HCT116 (cell line): ENCODE measurements at regions not wholly inside any gene's neighbourhood (a gene's known extent, or its start where the extent isn't known, plus 50 kb on each side); places are given as distances from the start of the nearest gene placed in this dataset.

Experiments
- ATAC-seq: fragments of 200-7000 bp; cut with Tn5 transposase; 2 replicates; pipeline ENCODE4 v1.9.1; 2020; ENCODE audit warnings: mild to moderate bottlenecking, moderate library complexity
- BruUV-seq: library from RNA; stranded (reverse); fragments of 400-500 nt; replicated peaks from 2 replicates; lab custom pipeline; 2021; lab: Mats Ljungman, UMichigan
- CTCF ChIA-PET: fragments of 300-600 bp; sonication (Branson Sonifier 250); formaldehyde crosslinking; loops from one replicate; lab custom pipeline; 2021; ENCODE audit warnings: antibody characterized with exemption; lab: Charles Lee
- POLR2A ChIA-PET: fragments of 300-600, 350-600 bp; sonication (Branson Sonifier 250); formaldehyde crosslinking; loops from one replicate; lab custom pipeline; 2021; ENCODE audit warnings: antibody characterized with exemption; lab: Charles Lee
- RAD21 ChIA-PET, 2 experiments: fragments of 300-600 bp; sonication (Branson Sonifier 250); formaldehyde crosslinking; loops; one replicate each; lab custom pipeline; 2023; ENCODE audit warnings: low total read pairs in 2 of 2; ENCODE audit not compliant: uncharacterized antibody in 2 of 2, unreplicated experiment in 2 of 2, low non-redundant PET in 1 of 2; lab: Charles Lee
- DNase-seq: peaks from one replicate; pipeline ENCODE4 v3.0.0-alpha.2; 2010; ENCODE audit warnings: low read depth, low spot score
- H2AFZ ChIP-seq: fragments of 200-600 bp; shearing (Covaris generic), sonication (generic); 2 replicates; pipeline ENCODE4 v1.6.1; 2017; ENCODE audit warnings: low read depth, mixed run types, mixed read lengths, antibody characterized with exemption, low read length; ENCODE audit not compliant: poor library complexity, severe bottlenecking
- H3K27ac ChIP-seq: 2 replicates; pipeline ENCODE4 v1.5.1; 2012; ENCODE audit warnings: low read depth, low read length
- H3K27me3 ChIP-seq: fragments of 200-600 bp; sonication (generic); 2 replicates; pipeline ENCODE4 v1.6.1; 2016; ENCODE audit warnings: mixed run types, low read length, mixed read lengths; ENCODE audit not compliant: insufficient read depth
- H3K36me3 ChIP-seq, 2 experiments: fragments of 200-500 bp in 1 of 2; fragments of 200-600 bp in 1 of 2; sonication (Bioruptor generic) in 1 of 2; sonication (generic) in 1 of 2; 2 replicates each; pipeline versions ENCODE4 v1.5.1 to v1.6.1; 2014 to 2016; ENCODE audit warnings: low read length in 2 of 2, inconsistent platforms in 1 of 2, mixed read lengths in 1 of 2, mixed run types in 1 of 2; ENCODE audit not compliant: insufficient read depth in 2 of 2, control insufficient read depth in 1 of 2
- H3K4me1 ChIP-seq, 2 experiments: fragments of 200-600 bp in 1 of 2; sonication (generic) in 1 of 2; 2 replicates each; pipeline versions ENCODE4 v1.5.1 to v1.6.1; 2012 to 2017; ENCODE audit warnings: low read length in 2 of 2, inconsistent platforms in 1 of 2, mild to moderate bottlenecking in 1 of 2, mixed read lengths in 1 of 2, mixed run types in 1 of 2, moderate library complexity in 1 of 2; ENCODE audit not compliant: insufficient read depth in 2 of 2, control insufficient read depth in 1 of 2
- H3K4me2 ChIP-seq: fragments of 200-600 bp; sonication (generic); 2 replicates; pipeline ENCODE4 v1.6.1; 2017; ENCODE audit warnings: mixed run types, low read length, mixed read lengths
- H3K4me3 ChIP-seq, 2 experiments: fragments of 200-600 bp in 1 of 2; sonication (generic) in 1 of 2; replicated peaks in 1 of 2; 2 replicates each; pipeline ENCODE4 v1.5.1; 2011 to 2016; ENCODE audit warnings: low read length in 2 of 2, control low read depth in 1 of 2, low read depth in 1 of 2, mild to moderate bottlenecking in 1 of 2, mixed read lengths in 1 of 2, mixed run types in 1 of 2
- H3K79me2 ChIP-seq: fragments of 200-600 bp; sonication (generic); 2 replicates; pipeline ENCODE4 v1.6.1; 2017; ENCODE audit warnings: mild to moderate bottlenecking, mixed run types, low read length, moderate library complexity, mixed read lengths; ENCODE audit not compliant: insufficient read depth
- H3K9ac ChIP-seq: fragments of 200-600 bp; sonication (generic); 2 replicates; pipeline ENCODE4 v1.6.1; 2016; ENCODE audit warnings: low read length, mixed read lengths
- H3K9me2 ChIP-seq: fragments of 200-600 bp; sonication (generic), shearing (Covaris generic); 2 replicates; pipeline ENCODE4 v1.6.1; 2017; ENCODE audit warnings: mixed run types, mild to moderate bottlenecking, moderate library complexity; ENCODE audit not compliant: insufficient read depth
- H3K9me3 ChIP-seq, 2 experiments: fragments of 200-500 bp in 1 of 2; fragments of 200-600 bp in 1 of 2; sonication (Bioruptor generic) in 1 of 2; sonication (generic) in 1 of 2; 2 replicates each; pipeline ENCODE4 v1.6.1; 2014 to 2017; ENCODE audit warnings: low read length in 2 of 2, mixed read lengths in 2 of 2, inconsistent platforms in 1 of 2, low read depth in 1 of 2, mild to moderate bottlenecking in 1 of 2, mixed run types in 1 of 2, moderate library complexity in 1 of 2; ENCODE audit not compliant: control insufficient read depth in 1 of 2, insufficient read depth in 1 of 2
- H4K20me1 ChIP-seq: fragments of 200-600 bp; sonication (generic), shearing (Covaris generic); 2 replicates; pipeline ENCODE4 v1.6.1; 2017; ENCODE audit warnings: mixed run types, mild to moderate bottlenecking, moderate library complexity; ENCODE audit not compliant: insufficient read depth
- CBX3 ChIP-seq: IDR thresholded peaks from 2 replicates; pipeline ENCODE4 v1.6.1; 2012; ENCODE audit warnings: low read depth
- EGR1 ChIP-seq: IDR thresholded peaks from 2 replicates; pipeline ENCODE4 v1.6.1; 2012; ENCODE audit warnings: low read depth
- ELF1 ChIP-seq: IDR thresholded peaks from 2 replicates; pipeline ENCODE4 v1.6.1; 2012; ENCODE audit warnings: low read depth, borderline replicate concordance
- EZH2 ChIP-seq: fragments of 200-600 bp; sonication (generic); IDR thresholded peaks from 2 replicates; pipeline ENCODE4 v1.6.1; 2017; ENCODE audit warnings: antibody characterized with exemption, mixed run types
- EZH2phosphoT487 ChIP-seq: fragments of 200-600 bp; IDR thresholded peaks from 2 replicates; pipeline ENCODE4 v1.6.1; 2018; ENCODE audit warnings: antibody characterized with exemption, borderline replicate concordance
- JUND ChIP-seq: IDR thresholded peaks from 2 replicates; pipeline ENCODE4 v1.6.1; 2012
- POLR2A ChIP-seq: IDR thresholded peaks from 2 replicates; pipeline ENCODE4 v1.7.0; 2011; ENCODE audit warnings: borderline replicate concordance; ENCODE audit not compliant: insufficient read depth, insufficient read length; ENCODE audit errors: extremely low read depth
- POLR2AphosphoS5 ChIP-seq: IDR thresholded peaks from 2 replicates; pipeline ENCODE4 v1.6.1; 2011; ENCODE audit warnings: mild to moderate bottlenecking, low read depth, low read length, moderate library complexity
- RAD21 ChIP-seq: IDR thresholded peaks from 2 replicates; pipeline ENCODE4 v1.6.1; 2012; ENCODE audit warnings: low read depth, mild to moderate bottlenecking
- SIN3A ChIP-seq: IDR thresholded peaks from 2 replicates; pipeline ENCODE4 v1.6.1; 2012; ENCODE audit warnings: low read depth
- SP1 ChIP-seq: IDR thresholded peaks from 2 replicates; pipeline ENCODE4 v1.6.1; 2012; ENCODE audit warnings: low read depth
- YY1 ChIP-seq: IDR thresholded peaks from 2 replicates; pipeline ENCODE4 v1.6.1; 2011; ENCODE audit warnings: low read length, low read depth, moderate library complexity, mild to moderate bottlenecking; ENCODE audit not compliant: insufficient replicate concordance; ENCODE audit errors: extremely low read depth
- ZNF274 ChIP-seq: fragments of 200-500 bp; sonication (Bioruptor generic); IDR thresholded peaks from 2 replicates; pipeline ENCODE4 v1.6.1; 2014; ENCODE audit warnings: mild to moderate bottlenecking, low read depth, low read length, inconsistent platforms
- intact Hi-C: fragments of 100-400 bp; cut with micrococcal nuclease; formaldehyde crosslinking; loops from 2 replicates; pipeline ENCODE4 v1.10.0; 2022
- TF ChIP-seq, protein P1 (sequence below): IDR thresholded peaks from 2 replicates; pipeline ENCODE4 v1.6.1; 2011; ENCODE audit warnings: mild to moderate bottlenecking, low read length, moderate library complexity; ENCODE audit not compliant: insufficient replicate concordance; ENCODE audit errors: extremely low read depth
- TF ChIP-seq, protein P2 (sequence below): IDR thresholded peaks from 2 replicates; pipeline ENCODE4 v1.6.1; 2012; ENCODE audit warnings: low read depth

DNA sequence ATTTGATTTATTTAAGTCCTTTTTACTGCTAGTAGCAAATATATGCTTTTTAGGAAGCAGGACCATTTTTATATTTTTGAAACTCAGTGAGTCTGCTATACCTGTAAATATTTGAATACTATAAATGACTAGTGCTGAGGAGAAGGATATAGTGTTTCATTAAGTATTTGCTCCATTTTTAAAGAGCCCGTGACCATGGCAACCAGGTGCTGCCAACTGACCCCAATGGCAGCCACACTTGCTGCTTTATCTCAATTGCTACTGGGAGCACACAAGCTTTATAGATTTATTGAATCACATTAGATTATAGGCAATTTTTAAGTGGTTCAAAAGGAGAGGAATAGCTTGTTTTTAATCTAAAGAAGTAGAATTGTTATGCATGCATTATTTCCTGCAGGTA is 142.0 kb downstream of the SCG2 start:
- Histone ChIP-seq H3K79me2 (no peaks in the 10 kb centered on the region), H3K9me3 (peaks cover 0 to 5% of the 10 kb centered on the region in 2 experiments; a peak in 2 of 4 replicates), H3K9me2 (no peaks in the 10 kb centered on the region), H3K27me3 (no peaks in the 10 kb centered on the region), H3K36me3 (no peaks in the 10 kb centered on the region), H3K4me2 (peak overlapping the region; percentile 71), H3K4me1 (peaks cover 19 to 31% of the 10 kb centered on the region in 2 experiments), H2AFZ (peak overlapping the region; percentile 63), H3K27ac (peak overlapping the region; percentile 58), H3K9ac (peak overlapping the region; percentile 24; the same call in 1 of the 2 replicates), H4K20me1 (no peaks in the 10 kb centered on the region), H3K4me3 (no peak overlapping the region)
- TF ChIP-seq CBX3: no peak
- no peak for TF ChIP-seq POLR2A
- TF ChIP-seq RAD21: no peak
- no peak for TF ChIP-seq SIN3A
- no peak for TF ChIP-seq EZH2
- TF ChIP-seq SP1: no peak
- TF ChIP-seq JUND: no peak
- TF ChIP-seq POLR2AphosphoS5: no peak
- TF ChIP-seq EZH2phosphoT487: no peak
- TF ChIP-seq EGR1: no peak
- TF ChIP-seq ZNF274: no peak
- TF ChIP-seq, protein P1, sequence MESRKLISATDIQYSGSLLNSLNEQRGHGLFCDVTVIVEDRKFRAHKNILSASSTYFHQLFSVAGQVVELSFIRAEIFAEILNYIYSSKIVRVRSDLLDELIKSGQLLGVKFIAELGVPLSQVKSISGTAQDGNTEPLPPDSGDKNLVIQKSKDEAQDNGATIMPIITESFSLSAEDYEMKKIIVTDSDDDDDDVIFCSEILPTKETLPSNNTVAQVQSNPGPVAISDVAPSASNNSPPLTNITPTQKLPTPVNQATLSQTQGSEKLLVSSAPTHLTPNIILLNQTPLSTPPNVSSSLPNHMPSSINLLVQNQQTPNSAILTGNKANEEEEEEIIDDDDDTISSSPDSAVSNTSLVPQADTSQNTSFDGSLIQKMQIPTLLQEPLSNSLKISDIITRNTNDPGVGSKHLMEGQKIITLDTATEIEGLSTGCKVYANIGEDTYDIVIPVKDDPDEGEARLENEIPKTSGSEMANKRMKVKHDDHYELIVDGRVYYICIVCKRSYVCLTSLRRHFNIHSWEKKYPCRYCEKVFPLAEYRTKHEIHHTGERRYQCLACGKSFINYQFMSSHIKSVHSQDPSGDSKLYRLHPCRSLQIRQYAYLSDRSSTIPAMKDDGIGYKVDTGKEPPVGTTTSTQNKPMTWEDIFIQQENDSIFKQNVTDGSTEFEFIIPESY: no peak
- TF ChIP-seq ELF1: no peak
- TF ChIP-seq, protein P2, sequence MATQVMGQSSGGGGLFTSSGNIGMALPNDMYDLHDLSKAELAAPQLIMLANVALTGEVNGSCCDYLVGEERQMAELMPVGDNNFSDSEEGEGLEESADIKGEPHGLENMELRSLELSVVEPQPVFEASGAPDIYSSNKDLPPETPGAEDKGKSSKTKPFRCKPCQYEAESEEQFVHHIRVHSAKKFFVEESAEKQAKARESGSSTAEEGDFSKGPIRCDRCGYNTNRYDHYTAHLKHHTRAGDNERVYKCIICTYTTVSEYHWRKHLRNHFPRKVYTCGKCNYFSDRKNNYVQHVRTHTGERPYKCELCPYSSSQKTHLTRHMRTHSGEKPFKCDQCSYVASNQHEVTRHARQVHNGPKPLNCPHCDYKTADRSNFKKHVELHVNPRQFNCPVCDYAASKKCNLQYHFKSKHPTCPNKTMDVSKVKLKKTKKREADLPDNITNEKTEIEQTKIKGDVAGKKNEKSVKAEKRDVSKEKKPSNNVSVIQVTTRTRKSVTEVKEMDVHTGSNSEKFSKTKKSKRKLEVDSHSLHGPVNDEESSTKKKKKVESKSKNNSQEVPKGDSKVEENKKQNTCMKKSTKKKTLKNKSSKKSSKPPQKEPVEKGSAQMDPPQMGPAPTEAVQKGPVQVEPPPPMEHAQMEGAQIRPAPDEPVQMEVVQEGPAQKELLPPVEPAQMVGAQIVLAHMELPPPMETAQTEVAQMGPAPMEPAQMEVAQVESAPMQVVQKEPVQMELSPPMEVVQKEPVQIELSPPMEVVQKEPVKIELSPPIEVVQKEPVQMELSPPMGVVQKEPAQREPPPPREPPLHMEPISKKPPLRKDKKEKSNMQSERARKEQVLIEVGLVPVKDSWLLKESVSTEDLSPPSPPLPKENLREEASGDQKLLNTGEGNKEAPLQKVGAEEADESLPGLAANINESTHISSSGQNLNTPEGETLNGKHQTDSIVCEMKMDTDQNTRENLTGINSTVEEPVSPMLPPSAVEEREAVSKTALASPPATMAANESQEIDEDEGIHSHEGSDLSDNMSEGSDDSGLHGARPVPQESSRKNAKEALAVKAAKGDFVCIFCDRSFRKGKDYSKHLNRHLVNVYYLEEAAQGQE: no peak
- no peak for TF ChIP-seq YY1
- RAD21 ChIA-PET: no interaction called here
- ATAC-seq: no peak
- DNase-seq: no peak
- POLR2A ChIA-PET: interaction anchor here (1.1 kb wide), 1 partner anchor 238 kb away, joined by 3 read pairs; no protein-coding TSS in a partner anchor
- BruUV-seq: no TSS peak
- CTCF ChIA-PET: no interaction called here
- intact Hi-C loops: loop anchor here (2.0 to 10.0 kb wide), 3 partner anchors 87 to 339 kb away; no protein-coding TSS in a partner anchor
